HCT116 (cell line): ENCODE measurements at regions not wholly inside any gene's neighbourhood (a gene's known extent, or its start where the extent isn't known, plus 50 kb on each side); places are given as distances from the start of the nearest gene placed in this dataset.

Experiments used
- ATAC-seq: fragments of 200-7000 bp; cut with Tn5 transposase; 2 replicates; pipeline ENCODE4 v1.9.1; 2020; ENCODE audit warnings: mild to moderate bottlenecking, moderate library complexity
- BruUV-seq: library from RNA; stranded (reverse); fragments of 400-500 nt; replicated peaks from 2 replicates; lab custom pipeline; 2021; lab: Mats Ljungman, UMichigan
- CTCF ChIA-PET: fragments of 300-600 bp; sonication (Branson Sonifier 250); formaldehyde crosslinking; loops from one replicate; lab custom pipeline; 2021; ENCODE audit warnings: antibody characterized with exemption; lab: Charles Lee
- POLR2A ChIA-PET: fragments of 300-600, 350-600 bp; sonication (Branson Sonifier 250); formaldehyde crosslinking; loops from one replicate; lab custom pipeline; 2021; ENCODE audit warnings: antibody characterized with exemption; lab: Charles Lee
- RAD21 ChIA-PET, 2 experiments: fragments of 300-600 bp; sonication (Branson Sonifier 250); formaldehyde crosslinking; loops; one replicate each; lab custom pipeline; 2023; ENCODE audit warnings: low total read pairs in 2 of 2; ENCODE audit not compliant: uncharacterized antibody in 2 of 2, unreplicated experiment in 2 of 2, low non-redundant PET in 1 of 2; lab: Charles Lee
- DNase-seq: peaks from one replicate; pipeline ENCODE4 v3.0.0-alpha.2; 2010; ENCODE audit warnings: low read depth, low spot score
- H2AFZ ChIP-seq: fragments of 200-600 bp; shearing (Covaris generic), sonication (generic); 2 replicates; pipeline ENCODE4 v1.6.1; 2017; ENCODE audit warnings: low read depth, mixed run types, mixed read lengths, antibody characterized with exemption, low read length; ENCODE audit not compliant: poor library complexity, severe bottlenecking
- H3K27ac ChIP-seq: 2 replicates; pipeline ENCODE4 v1.5.1; 2012; ENCODE audit warnings: low read depth, low read length
- H3K27me3 ChIP-seq: fragments of 200-600 bp; sonication (generic); 2 replicates; pipeline ENCODE4 v1.6.1; 2016; ENCODE audit warnings: mixed run types, low read length, mixed read lengths; ENCODE audit not compliant: insufficient read depth
- H3K36me3 ChIP-seq, 2 experiments: fragments of 200-500 bp in 1 of 2; fragments of 200-600 bp in 1 of 2; sonication (Bioruptor generic) in 1 of 2; sonication (generic) in 1 of 2; 2 replicates each; pipeline versions ENCODE4 v1.5.1 to v1.6.1; 2014 to 2016; ENCODE audit warnings: low read length in 2 of 2, inconsistent platforms in 1 of 2, mixed read lengths in 1 of 2, mixed run types in 1 of 2; ENCODE audit not compliant: insufficient read depth in 2 of 2, control insufficient read depth in 1 of 2
- H3K4me1 ChIP-seq, 2 experiments: fragments of 200-600 bp in 1 of 2; sonication (generic) in 1 of 2; 2 replicates each; pipeline versions ENCODE4 v1.5.1 to v1.6.1; 2012 to 2017; ENCODE audit warnings: low read length in 2 of 2, inconsistent platforms in 1 of 2, mild to moderate bottlenecking in 1 of 2, mixed read lengths in 1 of 2, mixed run types in 1 of 2, moderate library complexity in 1 of 2; ENCODE audit not compliant: insufficient read depth in 2 of 2, control insufficient read depth in 1 of 2
- H3K4me2 ChIP-seq: fragments of 200-600 bp; sonication (generic); 2 replicates; pipeline ENCODE4 v1.6.1; 2017; ENCODE audit warnings: mixed run types, low read length, mixed read lengths
- H3K4me3 ChIP-seq, 2 experiments: fragments of 200-600 bp in 1 of 2; sonication (generic) in 1 of 2; replicated peaks in 1 of 2; 2 replicates each; pipeline ENCODE4 v1.5.1; 2011 to 2016; ENCODE audit warnings: low read length in 2 of 2, control low read depth in 1 of 2, low read depth in 1 of 2, mild to moderate bottlenecking in 1 of 2, mixed read lengths in 1 of 2, mixed run types in 1 of 2
- H3K79me2 ChIP-seq: fragments of 200-600 bp; sonication (generic); 2 replicates; pipeline ENCODE4 v1.6.1; 2017; ENCODE audit warnings: mild to moderate bottlenecking, mixed run types, low read length, moderate library complexity, mixed read lengths; ENCODE audit not compliant: insufficient read depth
- H3K9ac ChIP-seq: fragments of 200-600 bp; sonication (generic); 2 replicates; pipeline ENCODE4 v1.6.1; 2016; ENCODE audit warnings: low read length, mixed read lengths
- H3K9me2 ChIP-seq: fragments of 200-600 bp; sonication (generic), shearing (Covaris generic); 2 replicates; pipeline ENCODE4 v1.6.1; 2017; ENCODE audit warnings: mixed run types, mild to moderate bottlenecking, moderate library complexity; ENCODE audit not compliant: insufficient read depth
- H3K9me3 ChIP-seq, 2 experiments: fragments of 200-500 bp in 1 of 2; fragments of 200-600 bp in 1 of 2; sonication (Bioruptor generic) in 1 of 2; sonication (generic) in 1 of 2; 2 replicates each; pipeline ENCODE4 v1.6.1; 2014 to 2017; ENCODE audit warnings: low read length in 2 of 2, mixed read lengths in 2 of 2, inconsistent platforms in 1 of 2, low read depth in 1 of 2, mild to moderate bottlenecking in 1 of 2, mixed run types in 1 of 2, moderate library complexity in 1 of 2; ENCODE audit not compliant: control insufficient read depth in 1 of 2, insufficient read depth in 1 of 2
- H4K20me1 ChIP-seq: fragments of 200-600 bp; sonication (generic), shearing (Covaris generic); 2 replicates; pipeline ENCODE4 v1.6.1; 2017; ENCODE audit warnings: mixed run types, mild to moderate bottlenecking, moderate library complexity; ENCODE audit not compliant: insufficient read depth
- ATF3 ChIP-seq: IDR thresholded peaks from 2 replicates; pipeline ENCODE4 v1.6.1; 2012
- CBX3 ChIP-seq: IDR thresholded peaks from 2 replicates; pipeline ENCODE4 v1.6.1; 2012; ENCODE audit warnings: low read depth
- EZH2 ChIP-seq: fragments of 200-600 bp; sonication (generic); IDR thresholded peaks from 2 replicates; pipeline ENCODE4 v1.6.1; 2017; ENCODE audit warnings: antibody characterized with exemption, mixed run types
- EZH2phosphoT487 ChIP-seq: fragments of 200-600 bp; IDR thresholded peaks from 2 replicates; pipeline ENCODE4 v1.6.1; 2018; ENCODE audit warnings: antibody characterized with exemption, borderline replicate concordance
- FOSL1 ChIP-seq: IDR thresholded peaks from 2 replicates; pipeline ENCODE4 v1.6.1; 2012; ENCODE audit warnings: low read depth
- POLR2AphosphoS5 ChIP-seq: IDR thresholded peaks from 2 replicates; pipeline ENCODE4 v1.6.1; 2011; ENCODE audit warnings: mild to moderate bottlenecking, low read depth, low read length, moderate library complexity
- RAD21 ChIP-seq: IDR thresholded peaks from 2 replicates; pipeline ENCODE4 v1.6.1; 2012; ENCODE audit warnings: low read depth, mild to moderate bottlenecking
- REST ChIP-seq: IDR thresholded peaks from 2 replicates; pipeline ENCODE4 v1.6.1; 2012; ENCODE audit warnings: low read depth
- SP1 ChIP-seq: IDR thresholded peaks from 2 replicates; pipeline ENCODE4 v1.6.1; 2012; ENCODE audit warnings: low read depth
- ZFX ChIP-seq: fragments of 450-650 bp; IDR thresholded peaks from 2 replicates; pipeline ENCODE4 v1.6.1; 2017
- intact Hi-C: fragments of 100-400 bp; cut with micrococcal nuclease; formaldehyde crosslinking; loops from 2 replicates; pipeline ENCODE4 v1.10.0; 2022

GRCh38 chr5:144915452-144915851, 744.8 kb downstream of the KCTD16 start (continued):
- TF ChIP-seq POLR2AphosphoS5 (no peak), RAD21 (no peak), EZH2phosphoT487 (no peak), ZFX (no peak), CBX3 (no peak), SP1 (no peak), ATF3 (no peak)

DNA sequence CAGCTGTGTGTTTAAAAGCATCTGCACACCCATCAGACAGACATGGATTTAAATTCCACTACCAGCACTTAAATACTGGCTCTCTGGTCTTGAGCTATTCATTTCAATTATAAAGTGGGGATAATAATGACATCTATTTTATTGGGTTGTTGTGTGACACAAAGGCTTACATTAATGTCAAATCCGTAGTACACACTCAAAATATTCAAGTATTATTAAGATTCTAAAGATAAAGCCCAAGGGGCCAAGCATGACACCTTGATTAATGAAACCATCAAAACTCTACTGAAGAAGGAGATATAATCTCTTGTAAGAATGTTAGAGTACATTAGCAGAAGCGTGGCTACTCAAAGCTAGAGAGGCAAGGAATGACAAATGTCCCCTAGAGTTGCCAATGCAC, 743.0 kb downstream of the KCTD16 start:
- CTCF ChIA-PET = no interaction called here

DNA sequence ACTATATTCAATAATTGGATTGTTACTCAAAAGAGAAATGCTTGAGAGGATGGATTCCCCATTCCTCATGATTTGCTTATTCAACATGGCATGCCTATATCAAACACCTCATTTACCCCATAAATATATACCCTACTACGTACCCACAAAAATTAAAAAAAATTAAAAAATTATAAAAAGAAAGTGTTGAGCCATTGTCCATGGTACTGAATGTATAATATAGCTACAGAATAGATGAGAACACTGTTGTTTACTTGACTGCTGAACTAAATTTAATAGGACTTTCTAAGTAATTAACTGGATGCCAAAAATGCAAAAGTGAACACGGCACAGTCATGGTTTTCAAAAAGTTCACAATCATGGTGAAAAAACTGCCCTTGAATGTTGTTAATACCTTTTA, 725.8 kb downstream of the KCTD16 start:
- ChIA-PET RAD21 (no interaction called here), POLR2A (no interaction called here), CTCF (no interaction called here)
- H3K36me3 ChIP-seq = no peaks in the 10 kb centered on the region
- no peak overlapping the region for H2AFZ ChIP-seq
- TF ChIP-seq FOSL1 = no peak
- peak; percentile 16; the same call in 1 of the 2 replicates for TF ChIP-seq REST
- no peak overlapping the region for H3K4me3 ChIP-seq
- intact Hi-C loops = no loop called here
- no peak overlapping the region for H3K4me2 ChIP-seq
- BruUV-seq = no TSS peak
- no peaks in the 10 kb centered on the region for H3K79me2 ChIP-seq
- H4K20me1 ChIP-seq = no peaks in the 10 kb centered on the region
- H3K9me2 ChIP-seq = no peaks in the 10 kb centered on the region
- no peaks in the 10 kb centered on the region for H3K27me3 ChIP-seq
- H3K9me3 ChIP-seq = no peaks in the 10 kb centered on the region
- ATAC-seq = no peak
- DNase-seq = no peak
- no peak overlapping the region for H3K27ac ChIP-seq
- H3K9ac ChIP-seq = no peak overlapping the region
- H3K4me1 ChIP-seq = no peaks in the 10 kb centered on the region

More for the DNA sequence above, 743.0 kb downstream of the KCTD16 start:
- Histone ChIP-seq H3K27ac (no peak overlapping the region), H3K9me2 (no peaks in the 10 kb centered on the region), H3K79me2 (no peaks in the 10 kb centered on the region), H4K20me1 (no peaks in the 10 kb centered on the region), H3K9ac (no peak overlapping the region), H3K4me2 (no peak overlapping the region), H3K4me1 (no peaks in the 10 kb centered on the region), H2AFZ (no peak overlapping the region), H3K27me3 (peaks cover 8% of the 10 kb centered on the region), H3K36me3 (no peaks in the 10 kb centered on the region), H3K4me3 (no peak overlapping the region), H3K9me3 (no peaks in the 10 kb centered on the region)
- no peak for DNase-seq
- ATAC-seq = no peak
- intact Hi-C loops = no loop called here
- no peak for TF ChIP-seq EZH2
- no TSS peak for BruUV-seq
- RAD21 ChIA-PET = no interaction called here
- POLR2A ChIA-PET = no interaction called here
